HG03139 (cell line): ENCODE measurements at regions not wholly inside any gene's neighbourhood (a gene's known extent, or its start where the extent isn't known, plus 50 kb on each side); places are given as distances from the start of the nearest gene placed in this dataset.
"Not testable (repeated sequence)": the region's sequence is repeated elsewhere in the genome, so short reads cannot be mapped to it uniquely, and the experiment has no call there.

Source experiments
- ATAC-seq: cut with Tn5 transposase; IDR thresholded peaks from one replicate; pipeline ENCODE4 v1.9.1; 2021; ENCODE audit not compliant: unreplicated experiment

DNA sequence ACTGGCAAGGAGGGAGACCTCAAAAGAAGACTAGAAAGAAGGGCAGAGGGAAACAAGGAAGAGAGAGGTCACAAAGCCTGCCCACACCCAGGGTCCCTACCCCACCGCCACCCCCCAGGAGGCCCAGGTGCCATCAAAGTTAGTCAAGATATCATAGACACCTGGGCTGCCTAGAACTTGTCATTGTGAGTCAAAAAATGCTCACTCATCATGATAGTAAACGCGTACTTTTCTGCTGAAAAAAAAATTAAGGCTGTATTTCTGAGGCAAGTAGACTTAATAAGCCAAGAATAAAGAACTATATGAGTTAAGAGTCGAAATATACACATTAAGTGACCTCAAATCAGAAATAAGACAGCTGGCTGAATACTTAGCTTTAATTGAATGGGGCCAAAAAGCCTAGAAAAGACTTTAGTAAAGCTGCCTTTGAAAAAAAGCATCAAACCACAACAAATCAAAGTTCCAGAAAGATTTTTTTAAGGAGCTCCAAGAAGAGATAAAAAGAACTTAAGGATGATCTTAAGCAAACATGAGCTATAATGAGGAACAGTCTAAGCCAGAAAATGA, 415.5 kb upstream of the PPP2R3A start:
- ATAC-seq, result no peak

- no peak for ATAC-seq
Observed at GRCh38 chr3:135556174-135556573, 409.4 kb upstream of the PPP2R3A start.

DNA sequence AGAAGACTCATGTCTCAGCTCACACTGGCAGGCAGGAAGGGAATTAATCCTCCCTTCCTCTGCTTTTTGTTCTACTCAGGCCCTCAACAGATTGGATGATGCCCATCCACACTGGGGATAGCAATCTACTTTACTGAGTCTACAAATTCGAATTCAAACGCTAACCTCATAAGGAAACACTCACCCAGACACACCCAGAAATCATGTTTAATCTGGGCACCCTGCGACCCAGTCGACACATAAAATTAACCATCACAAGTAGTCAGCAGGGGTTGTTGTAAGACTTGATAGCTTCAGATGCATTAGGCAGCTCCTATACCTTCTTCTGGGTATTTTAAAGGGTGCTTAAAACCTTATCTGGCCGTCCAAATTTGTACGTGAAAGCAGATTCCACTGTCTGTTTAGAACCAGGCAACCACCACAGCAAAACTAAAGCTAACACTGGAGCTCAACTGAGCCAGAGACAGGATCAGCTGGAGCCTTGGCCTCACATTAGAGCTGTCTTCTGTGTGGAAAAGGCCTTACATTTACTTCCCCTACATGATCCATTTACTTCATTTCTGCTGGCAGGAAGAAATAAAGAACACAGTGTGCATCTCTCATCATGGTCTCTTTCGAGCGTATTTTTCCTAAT, 407.3 kb upstream of the PPP2R3A start:
- ATAC-seq, result no peak

DNA sequence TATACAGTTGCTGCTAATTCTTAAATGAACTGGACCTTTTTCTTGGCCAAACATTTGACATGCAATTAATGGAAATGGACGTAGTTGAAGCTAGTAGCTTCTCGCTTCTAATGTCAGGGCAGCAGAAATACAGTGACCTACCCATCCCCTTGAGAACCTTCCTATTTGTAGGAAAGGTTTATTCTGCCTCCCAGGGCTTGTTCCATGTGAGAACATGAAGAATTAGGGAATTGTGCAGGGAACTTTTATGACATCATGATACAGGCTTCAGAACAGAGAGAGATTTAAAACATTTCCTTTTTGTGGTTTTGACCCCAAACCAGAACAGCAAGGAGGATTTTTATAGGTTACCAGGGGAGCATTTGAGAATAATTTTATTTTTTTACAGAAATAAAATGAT, 406.6 kb upstream of the PPP2R3A start:
- ATAC-seq, result no peak

DNA sequence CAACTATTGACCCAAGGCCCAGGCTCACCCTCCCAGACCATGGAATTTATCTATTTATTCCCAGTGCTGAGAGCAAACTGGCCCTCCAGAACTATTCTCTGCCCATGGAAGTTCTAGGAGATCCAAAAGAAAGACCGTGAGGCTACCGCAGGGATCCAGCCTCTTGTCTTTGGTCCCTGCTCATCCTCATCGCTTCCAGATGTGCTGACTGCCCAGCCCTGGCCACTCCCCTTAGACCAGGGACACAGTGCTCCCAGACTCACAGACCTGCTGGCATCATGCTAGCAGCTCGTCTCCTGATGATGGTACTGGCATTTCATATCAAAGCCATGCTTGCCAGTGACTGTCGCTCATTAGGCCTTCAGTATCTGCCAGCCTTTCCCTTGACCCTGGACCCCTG, 405.7 kb upstream of the PPP2R3A start:
- ATAC-seq, result no peak

DNA sequence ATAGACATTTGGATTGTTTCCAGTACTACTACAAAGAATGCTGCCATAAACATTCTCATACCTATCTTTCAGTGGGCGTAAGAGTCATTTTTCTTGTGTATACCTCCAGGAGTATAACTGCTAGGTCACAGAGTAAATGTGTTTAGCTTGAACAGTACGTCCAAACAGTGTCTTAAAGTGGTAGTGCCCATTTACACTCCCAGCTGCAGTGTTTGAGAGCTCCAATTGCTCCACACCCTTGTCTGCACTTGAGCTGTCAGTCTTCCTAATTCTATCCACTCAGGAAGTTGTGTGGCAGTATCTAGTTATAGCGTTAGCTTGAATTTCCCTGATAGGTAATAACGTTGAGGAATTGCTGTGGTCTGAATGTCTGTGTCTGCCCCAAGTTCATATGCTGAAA, 404.7 kb upstream of the PPP2R3A start:
- no peak for ATAC-seq

- ATAC-seq, result no peak
Observed at GRCh38 chr3:135564696-135565095, 400.8 kb upstream of the PPP2R3A start.

- no peak for ATAC-seq
Observed at GRCh38 chr3:135565546-135565945, 400.0 kb upstream of the PPP2R3A start.

DNA sequence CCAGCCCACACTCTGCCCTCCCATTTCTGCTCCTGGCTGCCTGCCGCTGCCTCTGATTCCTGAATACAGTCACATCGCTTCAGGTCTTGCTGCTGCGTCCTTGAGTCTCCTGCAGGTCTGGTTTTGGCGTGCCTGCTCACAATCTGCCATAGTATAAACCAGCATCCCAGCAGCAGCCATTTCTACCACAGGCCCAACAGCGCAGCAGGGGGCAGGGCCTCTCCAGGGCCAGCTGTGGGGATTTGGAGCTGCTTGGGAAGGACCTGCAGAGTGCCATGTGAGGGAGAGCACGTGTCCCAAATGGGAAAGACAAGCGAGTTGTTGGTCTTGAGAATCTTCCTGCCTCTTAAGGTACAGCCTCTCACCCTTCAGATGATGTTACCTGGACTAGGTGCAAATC, 398.3 kb upstream of the PPP2R3A start:
- ATAC-seq, result no peak

- ATAC-seq, result no peak
Observed at GRCh38 chr3:135576751-135577150, 388.8 kb upstream of the PPP2R3A start.

- ATAC-seq, result no peak
Observed at GRCh38 chr3:135581806-135582205, 383.7 kb upstream of the PPP2R3A start.

- ATAC-seq, result no peak
Observed at GRCh38 chr3:135582800-135583199, 382.7 kb upstream of the PPP2R3A start.

GRCh38 chr3:135596563-135596962, 369.0 kb upstream of the PPP2R3A start:
- no peak for ATAC-seq

- no peak for ATAC-seq
Observed at GRCh38 chr3:135597855-135598254, 367.7 kb upstream of the PPP2R3A start.

GRCh38 chr3:135598597-135598996, 366.9 kb upstream of the PPP2R3A start:
- no peak for ATAC-seq

DNA sequence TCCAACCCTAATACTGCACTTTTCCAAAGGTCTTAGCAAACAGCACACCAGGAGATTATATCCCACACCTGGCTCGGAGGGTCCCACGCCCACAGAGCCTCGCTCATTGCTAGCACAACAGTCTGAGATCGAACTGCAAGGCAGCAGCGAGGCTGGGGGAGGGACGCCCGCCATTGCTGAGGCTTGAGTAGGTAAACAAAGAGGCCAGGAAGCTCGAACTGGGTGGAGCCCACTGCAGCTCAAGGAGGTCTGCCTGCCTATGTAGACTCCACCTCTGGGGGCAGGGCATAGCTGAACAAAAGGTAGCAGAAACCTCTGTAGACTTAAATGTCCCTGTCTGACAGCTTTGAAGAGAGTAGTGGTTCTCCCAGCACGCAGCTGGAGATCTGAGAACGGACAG, 361.0 kb upstream of the PPP2R3A start:
- ATAC-seq, result not testable (repeated sequence)

DNA sequence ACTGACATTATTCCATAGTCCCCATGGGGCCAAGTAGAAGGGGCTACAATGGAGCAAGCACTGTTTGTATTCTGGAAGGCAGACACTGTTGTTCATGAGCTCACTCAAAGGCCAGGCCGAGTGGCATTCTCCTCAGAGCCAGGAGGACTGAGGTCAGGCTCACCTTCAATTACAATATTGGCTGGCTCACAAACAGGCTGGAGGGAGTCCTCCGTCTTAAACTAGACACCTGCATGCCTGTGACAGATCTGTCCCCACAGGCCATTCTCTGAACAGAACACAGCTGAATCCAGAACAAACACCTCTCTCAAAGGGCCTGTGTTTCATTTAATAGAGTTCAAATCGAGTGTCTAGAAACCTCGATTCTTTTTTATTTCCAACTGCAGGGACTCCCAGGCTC, 347.4 kb upstream of the PPP2R3A start:
- ATAC-seq, result no peak

DNA sequence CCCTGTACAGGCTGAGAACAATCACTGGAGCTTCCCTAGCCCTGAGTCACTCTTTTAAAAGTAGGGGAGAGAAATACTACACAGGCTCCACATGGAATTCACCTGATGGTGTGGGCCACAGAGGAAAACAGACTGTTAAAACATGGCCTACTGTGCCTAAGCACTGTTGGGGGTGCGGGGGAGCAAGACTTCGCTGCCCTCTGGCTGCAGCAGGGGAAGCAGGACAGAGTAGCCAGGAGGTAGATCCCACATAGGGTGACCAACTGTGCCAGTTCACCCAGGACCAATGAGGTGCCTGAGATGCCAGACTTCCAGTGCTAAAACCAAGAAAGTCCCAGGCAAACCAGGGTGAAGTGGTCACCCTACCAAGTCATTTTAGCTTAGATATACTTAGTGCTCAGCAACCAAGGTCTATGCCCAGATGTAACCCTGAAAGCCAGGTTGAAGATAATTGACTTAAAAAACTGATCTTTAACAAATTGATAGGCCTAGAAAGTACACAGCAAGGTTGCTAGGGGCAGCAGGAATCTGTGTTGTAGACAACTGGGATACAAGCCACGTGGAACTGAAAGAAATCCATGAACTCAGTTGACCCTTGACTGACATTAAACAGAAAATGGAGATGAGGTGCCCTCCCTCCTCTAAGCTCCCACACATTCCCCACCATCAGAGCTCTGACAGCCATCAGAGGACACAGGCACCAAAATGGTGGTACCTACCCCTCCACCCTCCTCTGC, 344.2 kb upstream of the PPP2R3A start:
- ATAC-seq, result no peak

- ATAC-seq, result no peak
Observed at GRCh38 chr3:135622215-135622614, 343.3 kb upstream of the PPP2R3A start.

GRCh38 chr3:135622656-135623055, 342.9 kb upstream of the PPP2R3A start:
- ATAC-seq, result no peak

- no peak for ATAC-seq
Observed at GRCh38 chr3:135623558-135623957, 342.0 kb upstream of the PPP2R3A start.

DNA sequence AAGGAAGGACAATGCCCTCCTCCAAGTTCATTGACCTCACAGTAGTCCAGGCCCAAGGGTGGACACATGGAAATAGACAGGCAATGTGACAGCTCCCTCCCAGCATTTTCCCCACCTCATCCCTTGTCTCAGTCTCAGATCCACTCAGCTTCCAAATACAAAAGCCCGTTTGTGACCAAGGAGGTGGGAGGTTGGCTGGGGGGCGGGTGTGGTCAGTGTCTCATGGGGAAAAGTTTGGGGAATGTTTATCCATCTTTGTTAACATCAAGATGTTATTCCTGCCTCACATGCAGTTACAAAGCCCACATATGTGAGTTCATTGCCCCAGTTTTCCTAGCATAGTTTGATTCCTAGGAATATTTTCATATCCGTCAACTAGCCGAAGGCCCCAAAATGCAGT, 338.5 kb upstream of the PPP2R3A start:
- ATAC-seq, result no peak
